Occipital lobe (tissue), 1 donor: ENCODE measurements at regions not wholly inside any gene's neighbourhood (a gene's known extent, or its start where the extent isn't known, plus 50 kb on each side); places are given as distances from the start of the nearest gene placed in this dataset.
A peak's percentile ranks its signal among the peaks of the same experiment; 100 is the strongest.

ENCODE experiments used
- DNase-seq: peaks from one replicate; lab custom pipeline; 2025; lab: John Stamatoyannopoulos, UW

DNA sequence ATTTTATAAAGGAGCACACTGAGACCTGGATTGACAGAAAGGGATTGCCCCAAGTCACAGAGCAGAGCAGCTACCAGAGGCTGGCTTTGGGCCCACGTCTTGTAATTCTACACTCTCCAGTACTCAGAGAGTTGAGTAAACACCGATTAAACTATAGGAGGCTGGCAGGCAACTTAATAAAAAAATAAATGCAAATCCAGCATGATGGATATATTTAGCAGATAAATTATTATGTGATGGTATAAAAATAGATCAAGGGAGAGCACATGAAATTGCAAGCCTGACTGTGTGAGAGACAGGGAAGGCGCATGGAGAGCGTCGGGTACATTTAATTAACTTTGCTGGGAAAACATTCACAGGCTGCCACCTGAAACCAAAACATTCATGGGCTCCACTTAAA is 87.7 kb upstream of the CCL2 start:
- DNase-seq, result no peak

DNA sequence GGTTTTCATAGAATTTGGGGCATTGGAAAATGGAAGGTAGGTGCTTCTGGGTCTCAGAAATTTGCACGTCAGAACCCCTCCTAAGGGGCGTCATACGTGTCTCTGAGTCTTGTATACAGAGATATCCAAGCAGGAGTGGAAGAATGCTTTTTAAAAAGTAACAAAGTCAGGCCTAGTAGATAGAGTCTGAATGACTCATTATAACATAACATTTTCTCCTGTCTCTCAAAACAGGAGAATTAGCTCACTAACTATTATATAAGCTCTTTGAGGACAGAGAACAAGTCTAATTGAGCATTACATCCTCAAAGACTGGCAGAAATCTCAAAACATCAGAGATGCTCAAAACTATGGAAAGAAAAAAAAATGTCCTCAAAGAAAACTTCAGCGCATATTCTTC is 86.1 kb upstream of the CCL2 start:
- DNase-seq, result no peak

- no peak for DNase-seq
Measured at GRCh38 chr17:34169496-34169895, 85.6 kb upstream of the CCL2 start.

DNA sequence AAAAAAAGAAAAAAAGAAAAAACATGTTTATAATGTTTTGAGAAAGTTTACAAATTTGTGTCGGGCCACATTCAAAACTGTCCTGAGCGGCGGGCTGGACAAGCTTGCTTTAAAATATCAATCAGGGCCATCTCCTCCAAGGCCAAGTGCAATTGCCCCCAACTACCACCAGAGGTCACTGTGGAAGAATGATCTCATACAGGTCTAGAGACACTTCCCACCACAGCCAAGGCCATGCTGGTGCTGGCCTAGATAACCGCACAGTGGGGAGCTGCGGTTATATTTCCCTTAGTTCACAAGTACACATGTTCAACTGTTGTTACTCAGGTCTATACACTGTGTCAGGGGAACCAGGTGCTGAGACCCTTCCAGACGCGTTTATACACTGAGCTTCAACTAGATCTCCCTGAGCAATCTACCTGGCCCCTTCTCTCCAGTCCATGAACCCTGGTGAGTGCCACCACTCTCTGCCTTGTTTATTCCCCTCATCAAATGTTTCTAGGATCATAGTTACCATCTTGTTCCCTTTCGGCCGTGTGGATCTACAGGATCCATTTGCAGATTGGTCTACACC is 83.8 kb upstream of the CCL2 start:
- no peak for DNase-seq

DNA sequence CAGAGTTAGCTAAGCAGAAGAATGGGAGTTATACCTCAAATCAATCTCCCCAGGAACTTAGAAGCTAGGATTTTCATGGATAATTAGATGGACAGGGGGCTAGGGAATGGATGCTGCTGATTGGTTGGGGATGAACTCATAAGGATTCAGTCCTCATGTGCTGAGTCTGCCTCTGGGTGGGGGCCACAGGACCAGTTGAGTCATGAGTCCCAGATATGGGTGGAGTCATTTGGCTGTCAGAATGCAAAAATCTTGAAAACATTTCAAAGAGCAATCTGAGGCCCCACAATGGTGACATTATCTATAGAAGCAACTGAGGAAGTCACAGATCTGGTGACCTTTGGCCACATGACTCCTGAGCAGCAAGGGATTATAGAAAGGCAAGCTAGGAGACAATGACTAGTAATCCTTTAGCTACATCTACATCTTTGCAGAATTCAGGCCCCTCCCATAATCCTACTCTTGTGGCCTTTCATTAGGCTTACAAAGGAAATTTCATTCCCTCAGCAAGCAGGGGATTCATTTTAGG is 82.6 kb upstream of the CCL2 start:
- no peak for DNase-seq

DNA sequence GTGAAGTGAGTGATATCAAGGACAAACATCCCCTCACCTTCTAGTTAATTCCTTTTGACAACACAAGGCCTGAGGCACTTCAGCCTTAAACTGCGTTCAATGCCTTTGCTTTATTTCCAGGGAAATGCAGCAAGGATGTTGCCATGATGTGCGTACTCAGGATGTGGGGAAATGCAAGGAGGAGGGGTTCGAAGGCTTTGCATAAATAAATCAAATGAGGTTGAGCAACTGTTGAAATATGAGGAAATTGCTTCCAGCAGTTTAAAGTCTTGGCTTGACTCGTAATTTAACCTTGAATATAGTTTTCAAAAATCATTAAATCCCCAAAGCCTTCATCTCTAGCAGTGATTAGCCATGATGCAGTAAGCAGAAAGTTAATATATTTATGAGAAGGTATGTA is 81.8 kb upstream of the CCL2 start:
- no peak for DNase-seq

- no peak for DNase-seq
Measured at GRCh38 chr17:34174496-34174895, 80.6 kb upstream of the CCL2 start.

GRCh38 chr17:34176440-34176839 is 78.6 kb upstream of the CCL2 start:
- DNase-seq, result no peak

- no peak for DNase-seq
Measured at GRCh38 chr17:34177642-34178041, 77.4 kb upstream of the CCL2 start.

DNA sequence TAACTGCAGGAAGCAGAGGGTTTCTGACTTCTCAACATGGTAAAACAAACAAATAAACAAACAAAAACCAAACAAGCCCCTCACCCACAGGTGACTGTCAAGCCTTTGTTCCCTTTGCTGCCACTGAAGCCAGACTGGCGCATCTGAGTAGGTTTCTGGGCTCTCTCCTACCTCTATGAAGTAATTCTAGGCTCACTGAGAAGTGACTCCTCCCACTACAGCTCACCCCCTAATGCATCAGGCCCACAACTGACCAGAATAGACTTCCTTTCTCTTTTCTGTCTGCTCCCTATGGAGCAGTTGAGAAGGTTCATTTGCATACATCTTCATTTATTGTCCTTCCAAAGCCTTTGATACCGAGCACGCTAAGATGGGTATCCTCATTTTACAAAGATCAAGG is 77.0 kb upstream of the CCL2 start:
- no peak for DNase-seq

GRCh38 chr17:34182036-34182803 is 72.9 kb upstream of the CCL2 start:
- DNase-seq, result no peak

DNA sequence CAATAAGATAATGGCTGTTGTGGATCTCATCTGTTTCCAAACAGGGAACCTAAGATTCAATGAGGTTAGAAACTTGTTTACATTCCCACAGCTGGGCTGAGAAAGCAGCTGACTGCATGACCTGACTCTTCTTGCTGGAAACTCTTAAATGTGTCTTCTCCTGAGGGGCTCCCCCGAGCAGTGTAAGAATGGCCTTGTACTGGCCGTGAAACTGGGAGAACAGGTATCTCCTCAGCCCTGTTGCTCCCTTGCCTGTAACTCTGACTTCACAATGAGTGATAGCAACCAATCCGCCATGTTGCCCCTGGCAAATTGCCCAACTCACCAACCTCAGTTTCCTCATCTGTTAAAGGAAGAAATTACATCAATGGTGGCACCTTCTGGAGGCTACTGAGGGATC is 59.1 kb upstream of the CCL2 start:
- no peak for DNase-seq

GRCh38 chr17:34198519-34198918 is 56.6 kb upstream of the CCL2 start:
- DNase-seq, result no peak

- no peak for DNase-seq
Measured at GRCh38 chr17:34199454-34199853, 55.6 kb upstream of the CCL2 start.

- DNase-seq, result peak; percentile 37
Measured at GRCh38 chr17:34199932-34200534, 55.1 kb upstream of the CCL2 start.

- DNase-seq, result no peak
Measured at GRCh38 chr17:34201225-34201624, 53.9 kb upstream of the CCL2 start.

- DNase-seq, result no peak
Measured at GRCh38 chr17:34201767-34202166, 53.3 kb upstream of the CCL2 start.

GRCh38 chr17:34203018-34203638 is 52.0 kb upstream of the CCL2 start:
- no peak for DNase-seq

DNA sequence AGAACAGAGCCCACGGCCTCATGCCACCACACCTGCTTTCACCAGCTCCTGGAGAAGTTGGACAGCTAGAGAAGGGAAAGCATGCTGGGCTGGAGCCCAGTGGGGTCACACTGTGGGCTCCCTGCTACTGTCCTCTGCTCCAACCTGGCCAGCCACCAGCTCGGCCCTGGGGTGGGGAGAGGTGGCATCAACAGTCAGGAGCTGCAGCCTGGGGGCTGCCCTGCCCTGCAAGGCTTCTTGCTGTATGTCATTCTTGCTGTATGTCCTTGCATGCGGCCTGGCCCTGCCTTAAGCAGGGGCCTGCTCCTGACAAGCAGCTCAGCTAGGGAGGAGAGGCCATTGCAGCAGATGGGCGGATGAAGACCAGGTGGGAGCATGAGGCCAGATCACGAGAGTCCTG is 50.7 kb upstream of the CCL2 start:
- DNase-seq, result no peak
